Endodermal cell (in vitro differentiated cells): ENCODE measurements at regions not wholly inside any gene's neighbourhood (a gene's known extent, or its start where the extent isn't known, plus 50 kb on each side); places are given as distances from the start of the nearest gene placed in this dataset.
A peak's percentile ranks its signal among the peaks of the same experiment; 100 is the strongest.

ENCODE experiments used
- DNase-seq: peaks from one replicate; pipeline ENCODE4 v3.0.0-alpha.2; 2017
- H3K27ac ChIP-seq: 2 replicates; pipeline ENCODE4 v1.5.1; 2013; ENCODE audit warnings: mild to moderate bottlenecking, low read depth, low read length, moderate library complexity
- H3K27me3 ChIP-seq: 2 replicates; pipeline ENCODE4 v1.6.1; 2013; ENCODE audit warnings: mild to moderate bottlenecking, low read length, moderate library complexity; ENCODE audit not compliant: insufficient read depth, control insufficient read depth, poor library complexity, severe bottlenecking
- H3K36me3 ChIP-seq: 2 replicates; pipeline ENCODE4 v1.7.0; 2013; ENCODE audit warnings: mild to moderate bottlenecking, low read length, moderate library complexity; ENCODE audit not compliant: control insufficient read depth, insufficient read depth
- H3K4me1 ChIP-seq: one replicate; pipeline ENCODE4 v1.7.0; 2013; ENCODE audit warnings: low read length; ENCODE audit not compliant: control insufficient read depth, insufficient read depth
- H3K4me3 ChIP-seq: 2 replicates; pipeline ENCODE4 v1.5.1; 2013; ENCODE audit warnings: mild to moderate bottlenecking, low read length, moderate library complexity
- H3K9ac ChIP-seq: 2 replicates; pipeline ENCODE4 v1.6.1; 2013; ENCODE audit warnings: mild to moderate bottlenecking, low read length, moderate library complexity; ENCODE audit not compliant: poor library complexity, severe bottlenecking; ENCODE audit errors: extremely low read depth
- H3K9me3 ChIP-seq: 2 replicates; pipeline ENCODE4 v1.6.1; 2013; ENCODE audit warnings: mild to moderate bottlenecking, low read length, moderate library complexity; ENCODE audit not compliant: control insufficient read depth
- H3K27ac Mint-ChIP-seq: 2 replicates; pipeline ENCODE4 v1.8.0; 2020; ENCODE audit warnings: mixed read lengths
- H3K27me3 Mint-ChIP-seq: 2 replicates; pipeline ENCODE4 v1.8.0; 2021; ENCODE audit warnings: mild to moderate bottlenecking, mixed read lengths; ENCODE audit not compliant: insufficient read depth
- H3K36me3 Mint-ChIP-seq: 2 replicates; pipeline ENCODE4 v1.8.0; 2020; ENCODE audit warnings: low read depth, mixed read lengths
- H3K4me1 Mint-ChIP-seq: 2 replicates; pipeline ENCODE4 v1.8.0; 2020; ENCODE audit warnings: mixed read lengths
- H3K4me3 Mint-ChIP-seq: 2 replicates; pipeline ENCODE4 v1.8.0; 2020; ENCODE audit warnings: mild to moderate bottlenecking, moderate library complexity, mixed read lengths
- H3K9me3 Mint-ChIP-seq: 2 replicates; pipeline ENCODE4 v1.8.0; 2020; ENCODE audit warnings: mild to moderate bottlenecking, mixed read lengths
- WGBS, 2 experiments: methylation state at CpG; one replicate each; pipeline versions ENCODE4 v1.1.5 to v1.1.7; 2013; ENCODE audit warnings: missing lambda C conversion rate in 2 of 2, mixed read lengths in 1 of 2; ENCODE audit not compliant: insufficient coverage in 1 of 2, insufficient read length in 1 of 2; 5-methylcytosine and 5-hydroxymethylcytosine counted together
- TF ChIP-seq, protein P1 (sequence below): fragments of 200-600 bp; sonication (generic); conservative IDR thresholded peaks from 2 replicates; pipeline ENCODE4 v1.5.0; 2021; ENCODE audit warnings: antibody characterized with exemption, mild to moderate bottlenecking

DNA sequence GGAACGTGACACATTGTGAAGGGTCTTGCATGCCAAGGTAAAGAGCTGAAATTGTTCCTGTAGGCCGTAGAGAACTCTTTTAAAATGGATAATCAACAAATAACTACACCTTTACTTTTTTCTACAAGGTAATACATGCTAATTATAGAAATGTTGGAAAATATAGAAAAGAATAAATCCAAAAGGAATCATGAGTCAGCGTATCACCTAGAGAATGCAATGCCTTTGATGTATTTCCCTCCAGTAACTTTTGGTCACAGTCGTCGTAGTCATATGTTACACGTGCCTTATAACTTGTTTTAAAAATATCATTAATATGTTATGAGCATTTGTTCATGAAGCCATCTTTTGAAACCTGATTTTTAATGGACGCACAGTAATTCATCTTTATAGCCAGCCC, 100.6 kb downstream of the LIPG start:
- H3K4me3 ChIP-seq, result no peak overlapping the region
- no peak overlapping the region for H3K27ac ChIP-seq
- H3K27me3 Mint-ChIP-seq, result no peaks in the 10 kb centered on the region
- no peaks in the 10 kb centered on the region for H3K36me3 Mint-ChIP-seq
- H3K9ac ChIP-seq, result no peak overlapping the region
- DNase-seq, result no peak
- H3K4me1 Mint-ChIP-seq, result peaks cover 63% of the 10 kb centered on the region
- TF ChIP-seq, protein P1, sequence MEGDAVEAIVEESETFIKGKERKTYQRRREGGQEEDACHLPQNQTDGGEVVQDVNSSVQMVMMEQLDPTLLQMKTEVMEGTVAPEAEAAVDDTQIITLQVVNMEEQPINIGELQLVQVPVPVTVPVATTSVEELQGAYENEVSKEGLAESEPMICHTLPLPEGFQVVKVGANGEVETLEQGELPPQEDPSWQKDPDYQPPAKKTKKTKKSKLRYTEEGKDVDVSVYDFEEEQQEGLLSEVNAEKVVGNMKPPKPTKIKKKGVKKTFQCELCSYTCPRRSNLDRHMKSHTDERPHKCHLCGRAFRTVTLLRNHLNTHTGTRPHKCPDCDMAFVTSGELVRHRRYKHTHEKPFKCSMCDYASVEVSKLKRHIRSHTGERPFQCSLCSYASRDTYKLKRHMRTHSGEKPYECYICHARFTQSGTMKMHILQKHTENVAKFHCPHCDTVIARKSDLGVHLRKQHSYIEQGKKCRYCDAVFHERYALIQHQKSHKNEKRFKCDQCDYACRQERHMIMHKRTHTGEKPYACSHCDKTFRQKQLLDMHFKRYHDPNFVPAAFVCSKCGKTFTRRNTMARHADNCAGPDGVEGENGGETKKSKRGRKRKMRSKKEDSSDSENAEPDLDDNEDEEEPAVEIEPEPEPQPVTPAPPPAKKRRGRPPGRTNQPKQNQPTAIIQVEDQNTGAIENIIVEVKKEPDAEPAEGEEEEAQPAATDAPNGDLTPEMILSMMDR, result no peak
- no peaks in the 10 kb centered on the region for H3K36me3 ChIP-seq
- no peaks in the 10 kb centered on the region for H3K9me3 Mint-ChIP-seq
- H3K9me3 ChIP-seq, result no peaks in the 10 kb centered on the region
- H3K27ac Mint-ChIP-seq, result no peak overlapping the region
- no peak overlapping the region for H3K4me3 Mint-ChIP-seq
- WGBS, 2 experiments, result 95 to 100% methylated on average over 1 to 5 of the region's 7 CpGs
- H3K4me1 ChIP-seq, result peaks cover 46% of the 10 kb centered on the region
- no peaks in the 10 kb centered on the region for H3K27me3 ChIP-seq

DNA sequence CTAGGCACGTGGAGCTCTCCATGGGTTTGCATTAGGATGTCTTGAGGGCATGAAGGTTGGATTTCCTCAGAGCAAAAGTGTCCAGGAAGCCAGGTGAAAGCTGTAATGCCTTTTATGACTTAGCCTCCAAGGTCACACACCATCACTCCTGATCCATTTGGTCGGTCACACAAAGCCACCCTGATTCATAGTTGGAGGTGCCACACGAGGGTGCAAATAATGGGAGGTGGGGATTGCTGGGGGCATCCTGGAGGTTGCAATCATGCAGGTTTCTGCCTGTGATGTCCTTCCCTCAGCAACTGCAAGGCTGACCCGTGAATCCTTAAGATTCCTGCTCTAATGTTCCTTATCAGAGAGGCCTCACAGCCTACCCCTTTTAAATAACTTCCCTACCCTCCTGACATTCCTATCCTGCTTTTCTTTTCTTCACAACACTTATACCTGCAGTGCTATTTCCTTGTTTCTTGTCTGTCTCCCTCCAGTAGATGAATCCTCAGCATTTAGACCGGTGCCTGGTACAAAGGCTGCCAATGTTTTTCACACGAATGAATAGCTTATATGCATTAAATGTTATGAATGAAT, 97.1 kb downstream of the LIPG start:
- Mint-ChIP-seq H3K27me3 (no peaks in the 10 kb centered on the region), H3K27ac (peak overlapping the region; percentile 8), H3K9me3 (no peaks in the 10 kb centered on the region), H3K4me3 (no peak overlapping the region), H3K36me3 (no peaks in the 10 kb centered on the region), H3K4me1 (peaks cover 64% of the 10 kb centered on the region)
- H3K4me1 ChIP-seq, result peaks cover 31% of the 10 kb centered on the region
- H3K9ac ChIP-seq, result no peak overlapping the region
- WGBS, 2 experiments, result 72 to 79% methylated on average over 3 to 6 of the region's 6 CpGs
- no peak overlapping the region for H3K27ac ChIP-seq
- peak; percentile 66 for DNase-seq
- H3K27me3 ChIP-seq, result no peaks in the 10 kb centered on the region
- TF ChIP-seq, protein P1, result no peak
- no peaks in the 10 kb centered on the region for H3K9me3 ChIP-seq
- no peaks in the 10 kb centered on the region for H3K36me3 ChIP-seq
- H3K4me3 ChIP-seq, result peak overlapping the region; percentile 39

DNA sequence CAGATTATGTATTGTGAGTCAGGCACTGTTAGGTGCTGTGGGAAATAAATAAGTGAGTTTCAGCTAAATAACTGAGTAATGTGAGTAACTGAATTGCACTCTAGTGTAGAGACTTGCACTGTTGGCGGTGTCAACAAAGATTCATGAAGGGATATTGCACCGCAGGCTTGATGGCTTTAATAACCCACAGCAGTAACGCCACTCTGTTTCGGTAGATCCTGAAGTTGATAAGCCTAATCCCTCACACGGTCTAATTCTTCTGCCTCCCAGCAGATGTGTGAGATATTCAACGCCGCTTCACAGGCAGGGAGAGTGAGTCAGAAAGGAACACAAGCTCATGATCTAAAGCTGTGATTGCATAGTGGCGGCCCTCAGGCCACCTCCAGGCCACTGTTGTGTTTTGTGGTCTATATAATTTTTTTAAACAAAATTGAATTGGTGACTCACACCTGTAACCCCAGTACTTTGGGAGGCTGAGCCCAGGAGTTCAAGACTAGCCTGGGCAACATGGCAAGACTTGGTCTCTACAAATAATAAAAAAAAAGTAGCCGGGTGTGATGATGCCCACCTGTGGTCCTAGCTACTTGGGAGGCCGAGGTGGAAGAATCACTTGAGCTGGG, 94.3 kb downstream of the LIPG start:
- no peak overlapping the region for H3K4me3 ChIP-seq
- Mint-ChIP-seq H3K27ac (no peak overlapping the region), H3K4me1 (peaks cover 56% of the 10 kb centered on the region), H3K4me3 (no peak overlapping the region), H3K9me3 (no peaks in the 10 kb centered on the region), H3K36me3 (no peaks in the 10 kb centered on the region), H3K27me3 (no peaks in the 10 kb centered on the region)
- no peaks in the 10 kb centered on the region for H3K36me3 ChIP-seq
- no peak overlapping the region for H3K27ac ChIP-seq
- TF ChIP-seq, protein P1, result no peak
- 75 to 78% methylated on average over 7 to 10 of the region's 10 CpGs for WGBS, 2 experiments
- peak; percentile 64 for DNase-seq
- H3K9me3 ChIP-seq, result no peaks in the 10 kb centered on the region
- no peak overlapping the region for H3K9ac ChIP-seq
- H3K27me3 ChIP-seq, result no peaks in the 10 kb centered on the region
- peaks cover 23% of the 10 kb centered on the region for H3K4me1 ChIP-seq
